Endothelial cell of umbilical vein (primary cell): ENCODE measurements at regions not wholly inside any gene's neighbourhood (a gene's known extent, or its start where the extent isn't known, plus 50 kb on each side); places are given as distances from the start of the nearest gene placed in this dataset.

Experiments
- BruUV-seq: library from RNA; stranded (reverse); fragments of 400-500 nt; replicated peaks from 2 replicates; lab custom pipeline; 2021; lab: Mats Ljungman, UMichigan
- CTCF ChIA-PET: fragments of 300-600, 350-600 bp; sonication (Branson Sonifier 250); formaldehyde crosslinking; loops from one replicate; lab custom pipeline; 2021; ENCODE audit warnings: antibody characterized with exemption, inconsistent platforms; lab: Charles Lee
- POLR2A ChIA-PET: fragments of 300-600, 350-600 bp; sonication (Branson Sonifier 250); formaldehyde crosslinking; loops from one replicate; lab custom pipeline; 2021; ENCODE audit warnings: antibody characterized with exemption, inconsistent platforms; lab: Charles Lee
- DNase-seq: peaks from one replicate; pipeline ENCODE4 v3.0.0-alpha.2; 2011; ENCODE audit warnings: low read depth, low spot score
- FAIRE-seq: peaks from 2 replicates; lab custom pipeline; 2011; peaks lifted over from hg19 to GRCh38; lab: Jason Lieb, UNC
- H2AFZ ChIP-seq: 2 replicates; pipeline ENCODE4 v1.6.0; 2012; ENCODE audit warnings: low read depth, low read length, control low read depth, inconsistent platforms
- H3K27ac ChIP-seq: 2 replicates; pipeline ENCODE4 v1.5.1; 2011; ENCODE audit warnings: low read depth, mild to moderate bottlenecking, control low read depth, low read length, moderate library complexity; ENCODE audit not compliant: insufficient read depth
- H3K27me3 ChIP-seq, 2 experiments: 2 replicates each; pipeline versions ENCODE4 v1.6.0 to v1.6.1; 2011; ENCODE audit warnings: low read length in 2 of 2, mixed read lengths in 1 of 2; ENCODE audit not compliant: control insufficient read depth in 2 of 2, insufficient read depth in 2 of 2
- H3K36me3 ChIP-seq, 2 experiments: 2 replicates in 1 of 2; 3 replicates in 1 of 2; pipeline ENCODE4 v1.5.1; 2011; ENCODE audit warnings: low read length in 2 of 2, mild to moderate bottlenecking in 1 of 2, moderate library complexity in 1 of 2; ENCODE audit not compliant: control insufficient read depth in 2 of 2, insufficient read depth in 2 of 2; ENCODE audit errors: extremely low read depth in 1 of 2
- H3K4me1 ChIP-seq: 3 replicates; pipeline ENCODE4 v1.5.1; 2011; ENCODE audit warnings: mild to moderate bottlenecking, low read length; ENCODE audit not compliant: control insufficient read depth, insufficient read depth; ENCODE audit errors: extremely low read depth
- H3K4me2 ChIP-seq: 2 replicates; pipeline ENCODE4 v1.6.1; 2011; ENCODE audit warnings: low read length, control low read depth, mixed read lengths; ENCODE audit not compliant: insufficient read depth
- H3K4me3 ChIP-seq, 3 experiments: fragments of 200-600 bp in 1 of 3; sonication (generic), shearing (Covaris generic) in 1 of 3; replicated peaks in 1 of 3; 2 replicates each; pipeline ENCODE4 v1.5.1; 2011 to 2016; ENCODE audit warnings: control low read depth in 3 of 3, low read length in 3 of 3, mild to moderate bottlenecking in 2 of 3, inconsistent platforms in 1 of 3, low read depth in 1 of 3, moderate library complexity in 1 of 3; ENCODE audit not compliant: insufficient read depth in 1 of 3
- H3K79me2 ChIP-seq: 2 replicates; pipeline ENCODE4 v1.6.0; 2012; ENCODE audit warnings: low read length, inconsistent platforms; ENCODE audit not compliant: control insufficient read depth, insufficient read depth
- H3K9ac ChIP-seq: replicated peaks from 2 replicates; pipeline ENCODE3; 2011; ENCODE audit warnings: low read length, control low read depth; ENCODE audit not compliant: insufficient read depth; ENCODE audit errors: extremely low read depth
- H3K9me1 ChIP-seq: replicated peaks from 3 replicates; pipeline ENCODE4 v1.6.0; 2011; ENCODE audit warnings: mild to moderate bottlenecking, low read length; ENCODE audit not compliant: control insufficient read depth, insufficient read depth; ENCODE audit errors: extremely low read depth
- H3K9me3 ChIP-seq: replicated peaks from 2 replicates; pipeline ENCODE4 v1.5.1; 2012; ENCODE audit warnings: low read length, inconsistent platforms; ENCODE audit not compliant: control insufficient read depth, insufficient read depth
- H4K20me1 ChIP-seq: replicated peaks from 2 replicates; pipeline ENCODE3; 2011; ENCODE audit warnings: mild to moderate bottlenecking, low read length; ENCODE audit not compliant: control insufficient read depth, insufficient read depth; ENCODE audit errors: extremely low read depth
- CTCF ChIP-seq, 2 donors: IDR thresholded peaks; 1 replicate in 1 of 2; 2 replicates in 1 of 2; pipeline ENCODE4 v1.5.1; 2011; ENCODE audit warnings: low read length in 2 of 2, mild to moderate bottlenecking in 2 of 2, moderate library complexity in 2 of 2, control low read depth in 1 of 2, inconsistent platforms in 1 of 2, low read depth in 1 of 2; ENCODE audit not compliant: insufficient read depth in 1 of 2; ENCODE audit errors: extremely low read depth in 1 of 2
- EZH2 ChIP-seq: IDR thresholded peaks from 2 replicates; pipeline ENCODE4 v1.6.1; 2012; ENCODE audit warnings: borderline replicate concordance, low read depth, mild to moderate bottlenecking, moderate library complexity, low read length, inconsistent platforms; ENCODE audit not compliant: severe bottlenecking
- FOS ChIP-seq: IDR thresholded peaks from 2 replicates; pipeline ENCODE4 v1.6.1; 2011; ENCODE audit warnings: mild to moderate bottlenecking, low read length, moderate library complexity, borderline replicate concordance; ENCODE audit not compliant: insufficient read depth
- GATA2 ChIP-seq: IDR thresholded peaks from 2 replicates; pipeline ENCODE4 v1.7.0; 2011; ENCODE audit warnings: low read depth, mild to moderate bottlenecking, moderate library complexity, mixed read lengths, low read length; ENCODE audit not compliant: insufficient read length, insufficient read depth
- JUN ChIP-seq: IDR thresholded peaks from 2 replicates; pipeline ENCODE4 v1.6.1; 2011; ENCODE audit warnings: borderline replicate concordance, low read depth; ENCODE audit not compliant: insufficient read length, insufficient read depth
- MYC ChIP-seq: IDR thresholded peaks from one replicate; pipeline ENCODE4 v1.6.1; 2011; ENCODE audit warnings: mild to moderate bottlenecking, low read depth, low read length
- POLR2A ChIP-seq: IDR thresholded peaks from 2 replicates; pipeline ENCODE4 v1.6.1; 2012; ENCODE audit warnings: low read depth, mild to moderate bottlenecking, control low read depth, low read length
- POLR2AphosphoS5 ChIP-seq: IDR thresholded peaks from 2 replicates; pipeline ENCODE4 v1.6.1; 2012; ENCODE audit warnings: low read depth, mild to moderate bottlenecking, control low read depth, low read length, moderate library complexity; ENCODE audit not compliant: insufficient read depth
- dilution Hi-C: fragments of 300-500 bp; cut with MboI; formaldehyde crosslinking; loops from one replicate; pipeline ENCODE4 v1.15.0; 2019; ENCODE audit warnings: low sequenced_read_pairs; ENCODE audit not compliant: extremely low pct_ligation_motif_present
- intact Hi-C: fragments of 100-400 bp; cut with micrococcal nuclease; formaldehyde crosslinking; loops from one replicate; pipeline ENCODE4 v1.10.0; 2022
- TF ChIP-seq, protein P1 (sequence below): IDR thresholded peaks from 2 replicates; pipeline ENCODE4 v1.6.1; 2011; ENCODE audit not compliant: insufficient read depth, insufficient read length

DNA sequence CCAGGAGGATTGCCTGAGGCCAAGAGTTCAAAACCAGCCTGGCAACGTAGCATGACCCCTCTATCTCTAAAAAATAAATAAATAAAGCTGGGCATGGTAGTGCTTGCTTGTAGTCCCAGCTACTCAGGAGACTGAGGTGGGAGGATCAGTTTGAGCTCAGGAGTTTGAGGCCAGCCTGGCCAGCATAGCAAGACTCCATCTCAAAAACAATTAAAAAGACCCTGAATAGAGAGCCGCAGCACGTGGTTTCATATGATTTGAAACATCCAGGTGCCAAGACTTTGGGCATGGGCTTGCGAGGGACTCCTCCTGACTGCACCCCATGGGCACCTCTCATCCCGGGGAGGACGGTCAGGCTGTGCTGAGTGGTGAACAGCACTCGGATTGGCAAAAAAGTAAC is 63.9 kb downstream of the ZIC5 start:
- POLR2A ChIA-PET = no interaction called here
- Histone ChIP-seq H3K4me1 (no peaks in the 10 kb centered on the region), H3K79me2 (no peaks in the 10 kb centered on the region), H3K27me3 (peaks cover 8 to 19% of the 10 kb centered on the region in 2 experiments), H4K20me1 (no peaks in the 10 kb centered on the region), H3K9ac (no peak overlapping the region), H3K36me3 (no peaks in the 10 kb centered on the region), H3K4me3 (no peak overlapping the region), H3K9me3 (no peaks in the 10 kb centered on the region), H2AFZ (no peak overlapping the region), H3K27ac (no peak overlapping the region), H3K9me1 (no peaks in the 10 kb centered on the region), H3K4me2 (no peak overlapping the region)
- dilution Hi-C loops (no loop called here), intact Hi-C loops (no loop called here)
- no peak for FAIRE-seq
- no TSS peak for BruUV-seq
- no peak for TF ChIP-seq CTCF (IDR thresholded peaks at IDR 0.05; ENCODE audit: extremely low read depth in 1 of 2, insufficient read depth in 1 of 2, low read depth in 1 of 2, low read length in 2 of 2)
- TF ChIP-seq, protein P1, sequence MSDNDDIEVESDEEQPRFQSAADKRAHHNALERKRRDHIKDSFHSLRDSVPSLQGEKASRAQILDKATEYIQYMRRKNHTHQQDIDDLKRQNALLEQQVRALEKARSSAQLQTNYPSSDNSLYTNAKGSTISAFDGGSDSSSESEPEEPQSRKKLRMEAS = no peak
- TF ChIP-seq MYC = no peak
- TF ChIP-seq GATA2 = no peak
- no peak for TF ChIP-seq FOS
- TF ChIP-seq POLR2AphosphoS5 = no peak
- no peak for TF ChIP-seq POLR2A
- TF ChIP-seq JUN = no peak
- TF ChIP-seq EZH2 = no peak
- CTCF ChIA-PET = interaction anchor here (0.6 to 1.2 kb wide), 3 partner anchors 10 to 328 kb away, joined by 3 to 4 read pairs (median 3); no protein-coding TSS in a partner anchor
- no peak for DNase-seq
